HepG2 (cell line): ENCODE measurements at regions not wholly inside any gene's neighbourhood (a gene's known extent, or its start where the extent isn't known, plus 50 kb on each side); places are given as distances from the start of the nearest gene placed in this dataset.

ENCODE experiments used
- CTCF ChIP-seq: sonication (generic); formaldehyde crosslinking; IDR thresholded peaks from 2 replicates; pipeline ENCODE4 v1.5.0; 2020; ENCODE audit warnings: mild to moderate bottlenecking, missing genetic modification reagents, moderate library complexity
- FOXM1 ChIP-seq: sonication (generic); formaldehyde crosslinking; IDR thresholded peaks from 2 replicates; pipeline ENCODE4 v1.5.0; 2020; ENCODE audit warnings: missing genetic modification reagents

- TF ChIP-seq CTCF (CRISPR knock-in tag) (no peak), FOXM1 (CRISPR knock-in tag) (no peak)
These were observed 145.3 kb upstream of the GALNTL6 start for GRCh38 chr4:171667906-171668305.
